ENCODE measurements at regions not wholly inside any gene's neighbourhood (a gene's known extent, or its start where the extent isn't known, plus 50 kb on each side); places are given as distances from the start of the nearest gene placed in this dataset.

GRCh38 chr13:90448466-90449037 lies 898.9 kb upstream of the MIR17HG start:
- ChIA-PET CTCF (no interaction called here), POLR2A (no interaction called here), RAD21 (ENCODE audit: low non-redundant PET in 1 of 2, low total read pairs in 2 of 2, uncharacterized antibody in 2 of 2, unreplicated experiment in 2 of 2) (no interaction called here)
- ATAC-seq (no peak), DNase-seq (ENCODE audit: low read depth, low spot score) (no peak)
- peaks cover 0 to 11% of the 10 kb centered on the region in 2 experiments; a peak in 1 of 4 replicates for H3K9me3 ChIP-seq (ENCODE audit: control insufficient read depth in 1 of 2, insufficient read depth in 1 of 2, low read depth in 1 of 2, low read length in 2 of 2)
- H3K27ac ChIP-seq (ENCODE audit: low read depth, low read length) = no peak overlapping the region
- H3K79me2 ChIP-seq (ENCODE audit: insufficient read depth, low read length) = no peaks in the 10 kb centered on the region
- no peak overlapping the region for H3K9ac ChIP-seq (ENCODE audit: low read length)
- H3K4me3 ChIP-seq (replicated peaks in 1 of 2; ENCODE audit: low read depth in 1 of 2, low read length in 2 of 2) = no peak overlapping the region
- no peaks in the 10 kb centered on the region for H3K9me2 ChIP-seq (ENCODE audit: insufficient read depth)
- no peaks in the 10 kb centered on the region for H4K20me1 ChIP-seq (ENCODE audit: insufficient read depth)
- no peak for TF ChIP-seq JUND (IDR thresholded peaks at IDR 0.05)
- TF ChIP-seq TCF7L2 (IDR thresholded peaks at IDR 0.05; ENCODE audit: borderline replicate concordance, extremely low read depth, insufficient read depth, insufficient read length) = no peak
- TF ChIP-seq POLR2AphosphoS5 (IDR thresholded peaks at IDR 0.05; ENCODE audit: low read depth, low read length) = no peak
- no peak for TF ChIP-seq SRF (IDR thresholded peaks at IDR 0.05; ENCODE audit: low read depth)
- TF ChIP-seq ZNF274 (IDR thresholded peaks at IDR 0.05; ENCODE audit: low read depth, low read length) = no peak
- TF ChIP-seq, protein P1, sequence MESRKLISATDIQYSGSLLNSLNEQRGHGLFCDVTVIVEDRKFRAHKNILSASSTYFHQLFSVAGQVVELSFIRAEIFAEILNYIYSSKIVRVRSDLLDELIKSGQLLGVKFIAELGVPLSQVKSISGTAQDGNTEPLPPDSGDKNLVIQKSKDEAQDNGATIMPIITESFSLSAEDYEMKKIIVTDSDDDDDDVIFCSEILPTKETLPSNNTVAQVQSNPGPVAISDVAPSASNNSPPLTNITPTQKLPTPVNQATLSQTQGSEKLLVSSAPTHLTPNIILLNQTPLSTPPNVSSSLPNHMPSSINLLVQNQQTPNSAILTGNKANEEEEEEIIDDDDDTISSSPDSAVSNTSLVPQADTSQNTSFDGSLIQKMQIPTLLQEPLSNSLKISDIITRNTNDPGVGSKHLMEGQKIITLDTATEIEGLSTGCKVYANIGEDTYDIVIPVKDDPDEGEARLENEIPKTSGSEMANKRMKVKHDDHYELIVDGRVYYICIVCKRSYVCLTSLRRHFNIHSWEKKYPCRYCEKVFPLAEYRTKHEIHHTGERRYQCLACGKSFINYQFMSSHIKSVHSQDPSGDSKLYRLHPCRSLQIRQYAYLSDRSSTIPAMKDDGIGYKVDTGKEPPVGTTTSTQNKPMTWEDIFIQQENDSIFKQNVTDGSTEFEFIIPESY (IDR thresholded peaks at IDR 0.05; ENCODE audit: extremely low read depth, insufficient replicate concordance, low read length) = no peak
- no peak for TF ChIP-seq EGR1 (IDR thresholded peaks at IDR 0.05; ENCODE audit: low read depth)
- TF ChIP-seq EZH2 (IDR thresholded peaks at IDR 0.05) = no peak
- no peak for TF ChIP-seq EZH2phosphoT487 (IDR thresholded peaks at IDR 0.05; ENCODE audit: borderline replicate concordance)
- TF ChIP-seq CBX3 (IDR thresholded peaks at IDR 0.05; ENCODE audit: low read depth) = no peak
- no peak for TF ChIP-seq ZFX (IDR thresholded peaks at IDR 0.05)
- no peak for TF ChIP-seq FOSL1 (IDR thresholded peaks at IDR 0.05; ENCODE audit: low read depth)
- TF ChIP-seq CTCF (IDR thresholded peaks at IDR 0.05 in 2 of 3, conservative IDR thresholded peaks at IDR 0.05 in 1 of 3; ENCODE audit: borderline replicate concordance in 1 of 3, insufficient read depth in 1 of 3, low read depth in 2 of 3, low read length in 2 of 3) = no peak
- peaks cover 0 to 30% of the 10 kb centered on the region in 2 experiments; a peak in 2 of 4 replicates for H3K4me1 ChIP-seq (ENCODE audit: control insufficient read depth in 1 of 2, insufficient read depth in 2 of 2, low read length in 2 of 2)
- BruUV-seq (replicated peaks) = no TSS peak
- H2AFZ ChIP-seq (ENCODE audit: low read depth, low read length, poor library complexity, severe bottlenecking) = no peak overlapping the region
- H3K36me3 ChIP-seq (ENCODE audit: control insufficient read depth in 1 of 2, insufficient read depth in 2 of 2, low read length in 2 of 2) = no peaks in the 10 kb centered on the region; a peak in 1 of 4 replicates
- H3K27me3 ChIP-seq (ENCODE audit: insufficient read depth, low read length) = no peaks in the 10 kb centered on the region
- intact Hi-C loops (cut with micrococcal nuclease) = no loop called here
- H3K4me2 ChIP-seq (ENCODE audit: low read length) = no peak overlapping the region

All from HCT116 (cell line).